Kidney (tissue), 13 donors: ENCODE measurements at regions not wholly inside any gene's neighbourhood (a gene's known extent, or its start where the extent isn't known, plus 50 kb on each side); places are given as distances from the start of the nearest gene placed in this dataset.

ENCODE experiments used
- DNase-seq, 5 donors: peaks; one replicate each; pipeline ENCODE4 v3.0.0-alpha.2; 2013 to 2020
- FAIRE-seq: peaks from 2 replicates; lab custom pipeline; 2012; peaks lifted over from hg19 to GRCh38; lab: Jason Lieb, UNC
- H3K27ac ChIP-seq, 2 donors: one replicate each; pipeline ENCODE4 v1.7.0; 2013; ENCODE audit warnings: low read depth in 2 of 2, low read length in 2 of 2, inconsistent platforms in 1 of 2
- H3K27me3 ChIP-seq: one replicate; pipeline ENCODE4 v1.7.1; 2013; ENCODE audit warnings: low read length, inconsistent platforms; ENCODE audit not compliant: control insufficient read depth, insufficient read depth
- H3K36me3 ChIP-seq, 3 donors: one replicate each; pipeline versions ENCODE4 v1.7.0 to v1.7.1; 2013; ENCODE audit warnings: low read length in 3 of 3, control low read depth in 1 of 3, inconsistent platforms in 1 of 3; ENCODE audit not compliant: insufficient read depth in 3 of 3, control insufficient read depth in 2 of 3
- H3K4me1 ChIP-seq, 3 donors: one replicate each; pipeline versions ENCODE4 v1.7.0 to v1.7.1; 2013; ENCODE audit warnings: low read length in 3 of 3, inconsistent platforms in 1 of 3, low read depth in 1 of 3; ENCODE audit not compliant: control insufficient read depth in 2 of 3, insufficient read depth in 2 of 3
- H3K4me3 ChIP-seq, 3 donors: one replicate each; pipeline versions ENCODE4 v1.7.0 to v1.8.1; 2013; ENCODE audit warnings: low read length in 3 of 3, control low read depth in 1 of 3, inconsistent platforms in 1 of 3
- H3K9ac ChIP-seq, 3 donors: one replicate each; pipeline versions ENCODE4 v1.7.0 to v1.7.1; 2013; ENCODE audit warnings: low read length in 3 of 3, control low read depth in 1 of 3, inconsistent platforms in 1 of 3
- H3K9me3 ChIP-seq, 3 donors: one replicate each; pipeline versions ENCODE4 v1.7.0 to v1.7.1; 2013; ENCODE audit warnings: low read length in 3 of 3, control low read depth in 1 of 3, inconsistent platforms in 1 of 3; ENCODE audit not compliant: control insufficient read depth in 2 of 3, insufficient read depth in 1 of 3
- CTCF ChIP-seq: IDR thresholded peaks from 3 replicates; pipeline ENCODE4 v1.5.1; 2012; ENCODE audit warnings: mild to moderate bottlenecking, moderate library complexity, borderline replicate concordance; ENCODE audit not compliant: insufficient read depth; ENCODE audit errors: extremely low read depth
- intact Hi-C: fragments of 100-400 bp; cut with DNase I; formaldehyde crosslinking; loops from one replicate; pipeline ENCODE4 v1.11.1; 2022
- donor health status: control.
- donor health status: control.
- donor health status: control.
- donor health status: control.
- donor health status: control.
- donor health status: DM: yes; HTN: yes; CAD: no.
- donor health status: Normal renal cell carcinoma (clear cell type).

DNA sequence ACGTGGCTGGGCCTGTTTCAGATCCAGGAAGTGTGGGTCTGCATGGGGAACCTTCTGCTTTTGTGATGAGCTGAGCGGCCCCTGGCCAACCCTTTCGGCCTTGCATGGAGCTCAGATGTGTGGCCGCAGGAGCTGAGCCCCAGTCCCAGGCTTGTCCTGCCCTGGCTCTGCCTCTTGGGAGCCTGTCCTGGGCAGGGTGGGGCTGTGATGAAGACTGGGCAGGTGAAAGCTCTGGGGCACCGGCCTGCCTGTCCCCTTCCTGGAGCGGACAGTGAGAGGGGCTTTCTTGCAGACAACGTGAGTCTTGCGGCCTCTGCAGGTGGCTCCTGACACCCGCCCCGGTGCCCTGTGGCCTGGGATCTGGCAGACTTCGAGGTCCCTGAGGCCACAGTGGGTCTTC, 1296.6 kb downstream of the BRD1 start:
- no peaks in the 10 kb centered on the region for H3K4me1 ChIP-seq
- H3K27me3 ChIP-seq: no peaks in the 10 kb centered on the region
- FAIRE-seq (no peak), DNase-seq (no peak)
- intact Hi-C loops: no loop called here
- no peak overlapping the region for H3K4me3 ChIP-seq
- no peak overlapping the region for H3K9ac ChIP-seq
- H3K27ac ChIP-seq: no peak overlapping the region
- H3K9me3 ChIP-seq: no peaks in the 10 kb centered on the region
- TF ChIP-seq CTCF: no peak
- H3K36me3 ChIP-seq: no peaks in the 10 kb centered on the region

GRCh38 chr22:48530666-48531065, 1297.0 kb downstream of the BRD1 start:
- intact Hi-C loops: no loop called here
- DNase-seq (no peak), FAIRE-seq (no peak)
- H3K4me1 ChIP-seq: no peaks in the 10 kb centered on the region
- no peaks in the 10 kb centered on the region for H3K27me3 ChIP-seq
- H3K9me3 ChIP-seq: no peaks in the 10 kb centered on the region
- no peaks in the 10 kb centered on the region for H3K36me3 ChIP-seq
- no peak overlapping the region for H3K27ac ChIP-seq
- no peak for TF ChIP-seq CTCF
- no peak overlapping the region for H3K4me3 ChIP-seq
- no peak overlapping the region for H3K9ac ChIP-seq

DNA sequence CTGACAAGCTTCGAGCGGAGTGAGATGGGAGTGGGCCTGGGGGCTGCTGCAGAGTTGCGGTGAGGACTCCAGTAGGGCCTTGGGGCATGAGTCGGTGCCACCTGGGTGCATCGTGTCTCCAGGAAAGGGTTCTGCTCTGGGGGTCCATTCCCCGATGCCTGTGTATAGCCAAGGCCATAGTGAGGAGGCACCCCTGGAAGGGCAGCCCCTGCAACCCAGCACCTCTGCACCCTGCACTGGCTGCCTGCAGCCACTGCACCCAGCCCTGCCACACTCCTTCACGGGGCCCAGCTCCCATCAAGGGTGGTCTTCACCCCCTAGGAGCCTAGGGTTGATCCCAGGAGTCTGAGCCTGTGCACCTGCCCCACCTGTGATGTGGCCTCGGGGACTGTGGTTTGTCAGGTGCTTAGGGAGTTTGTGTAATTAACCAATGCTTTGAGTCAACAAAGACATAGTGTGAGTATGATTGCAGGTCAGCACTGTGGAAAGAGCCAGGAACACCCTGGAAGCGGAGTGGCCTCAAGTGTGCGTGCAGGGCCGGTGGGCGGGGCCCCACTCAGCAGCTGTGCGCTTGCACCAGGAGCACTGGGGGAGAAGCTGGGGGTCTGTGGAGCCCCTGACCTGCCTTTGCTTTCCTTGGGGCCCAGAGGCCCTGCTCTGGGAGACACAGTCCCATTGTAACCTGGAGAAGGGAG, 1299.3 kb downstream of the BRD1 start:
- intact Hi-C loops: no loop called here
- no peaks in the 10 kb centered on the region for H3K4me1 ChIP-seq
- H3K4me3 ChIP-seq: no peak overlapping the region
- H3K27ac ChIP-seq: no peak overlapping the region
- no peak for FAIRE-seq
- DNase-seq: no peak
- H3K27me3 ChIP-seq: no peaks in the 10 kb centered on the region
- no peaks in the 10 kb centered on the region for H3K9me3 ChIP-seq
- H3K36me3 ChIP-seq: no peaks in the 10 kb centered on the region
- H3K9ac ChIP-seq: no peak overlapping the region
- no peak for TF ChIP-seq CTCF

DNA sequence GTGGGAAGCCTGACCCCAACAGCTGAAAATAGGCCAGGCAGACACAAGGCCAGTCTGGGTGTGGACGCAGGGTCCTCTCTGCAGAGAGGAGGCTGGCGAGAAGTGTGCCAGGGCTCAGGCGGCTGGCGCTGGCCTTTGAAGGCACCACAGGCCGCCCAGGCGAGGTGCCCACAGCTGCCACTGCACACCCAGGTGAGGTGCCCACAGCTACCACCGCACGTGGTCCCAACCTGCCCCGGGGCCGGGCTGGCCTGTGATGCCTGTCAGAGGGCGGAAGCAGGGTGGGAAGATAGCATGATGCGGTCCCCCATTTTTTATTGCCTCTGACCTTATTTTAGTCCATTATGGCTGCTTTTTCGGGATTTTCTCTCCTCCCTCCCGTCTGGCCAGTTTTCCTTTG, 1303.9 kb downstream of the BRD1 start:
- no peak for TF ChIP-seq CTCF
- FAIRE-seq: no peak
- no peaks in the 10 kb centered on the region for H3K9me3 ChIP-seq
- intact Hi-C loops: no loop called here
- H3K4me1 ChIP-seq: no peaks in the 10 kb centered on the region
- no peak overlapping the region for H3K9ac ChIP-seq
- no peaks in the 10 kb centered on the region for H3K36me3 ChIP-seq
- no peak overlapping the region for H3K4me3 ChIP-seq
- DNase-seq: no peak
- H3K27me3 ChIP-seq: no peaks in the 10 kb centered on the region
- no peak overlapping the region for H3K27ac ChIP-seq
